ENCODE measurements at regions not wholly inside any gene's neighbourhood (a gene's known extent, or its start where the extent isn't known, plus 50 kb on each side); places are given as distances from the start of the nearest gene placed in this dataset.
"Not testable (repeated sequence)": the region's sequence is repeated elsewhere in the genome, so short reads cannot be mapped to it uniquely, and the experiment has no call there.

DNA sequence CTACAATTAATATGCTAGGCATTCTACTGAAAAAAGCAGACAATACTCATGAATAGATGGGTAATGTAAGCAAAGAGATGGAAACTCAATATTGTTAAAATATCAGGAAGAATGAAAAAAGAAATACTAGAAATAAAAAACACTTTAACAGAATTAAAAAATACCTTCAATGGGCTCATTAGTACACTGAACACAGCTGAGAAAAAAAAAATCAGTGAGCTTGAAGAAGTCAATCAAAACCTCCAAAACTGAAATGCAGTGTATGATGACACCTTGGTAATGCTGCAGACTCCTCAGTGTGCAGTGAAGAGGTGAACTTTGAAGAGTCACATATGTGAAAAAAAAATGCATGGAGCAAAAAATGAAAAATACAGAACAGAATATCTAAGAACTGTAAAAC lies 227.2 kb downstream of the TMEM26 start:
- Histone ChIP-seq H3K27me3 (ENCODE audit: control insufficient read depth, insufficient read depth, low read length) (no peaks in the 10 kb centered on the region), H3K9ac (ENCODE audit: low read depth, low read length) (no peak overlapping the region), H3K27ac (ENCODE audit: low read depth, low read length) (no peak overlapping the region), H3K4me3 (ENCODE audit: low read depth, low read length) (no peak overlapping the region), H3K9me3 (ENCODE audit: control insufficient read depth, insufficient read depth, low read length) (peaks cover 2% of the 10 kb centered on the region; the same call in 1 of the 2 replicates), H3K4me1 (ENCODE audit: control insufficient read depth, insufficient read depth, low read length) (no peaks in the 10 kb centered on the region), H3K36me3 (ENCODE audit: control insufficient read depth, insufficient read depth, low read length) (no peaks in the 10 kb centered on the region)

DNA sequence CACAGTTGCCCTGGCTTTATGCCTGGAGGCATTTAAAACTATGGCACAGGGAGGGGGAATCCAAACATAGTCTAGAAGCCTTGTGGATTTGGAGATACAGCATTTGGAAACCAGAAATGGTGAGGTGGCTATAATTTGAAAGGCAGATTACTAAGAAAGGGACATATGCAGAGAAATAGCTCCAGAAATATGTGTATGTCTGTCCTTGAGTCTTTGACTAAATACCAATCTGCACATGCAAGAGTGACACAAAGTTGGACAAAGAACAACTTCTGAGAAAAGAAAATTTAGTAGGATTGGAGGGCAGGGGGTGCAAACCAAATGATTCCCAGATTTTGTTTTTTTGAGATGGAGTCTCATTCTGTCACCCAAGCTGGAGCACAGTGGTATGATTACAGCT lies 229.6 kb downstream of the TMEM26 start:
- Histone ChIP-seq H3K9me3 (ENCODE audit: control insufficient read depth, insufficient read depth, low read length) (peaks cover 2% of the 10 kb centered on the region; the same call in 1 of the 2 replicates), H3K27me3 (ENCODE audit: control insufficient read depth, insufficient read depth, low read length) (no peaks in the 10 kb centered on the region), H3K9ac (ENCODE audit: low read depth, low read length) (no peak overlapping the region), H3K27ac (ENCODE audit: low read depth, low read length) (no peak overlapping the region), H3K4me1 (ENCODE audit: control insufficient read depth, insufficient read depth, low read length) (no peaks in the 10 kb centered on the region), H3K36me3 (ENCODE audit: control insufficient read depth, insufficient read depth, low read length) (no peaks in the 10 kb centered on the region), H3K4me3 (ENCODE audit: low read depth, low read length) (no peak overlapping the region)

DNA sequence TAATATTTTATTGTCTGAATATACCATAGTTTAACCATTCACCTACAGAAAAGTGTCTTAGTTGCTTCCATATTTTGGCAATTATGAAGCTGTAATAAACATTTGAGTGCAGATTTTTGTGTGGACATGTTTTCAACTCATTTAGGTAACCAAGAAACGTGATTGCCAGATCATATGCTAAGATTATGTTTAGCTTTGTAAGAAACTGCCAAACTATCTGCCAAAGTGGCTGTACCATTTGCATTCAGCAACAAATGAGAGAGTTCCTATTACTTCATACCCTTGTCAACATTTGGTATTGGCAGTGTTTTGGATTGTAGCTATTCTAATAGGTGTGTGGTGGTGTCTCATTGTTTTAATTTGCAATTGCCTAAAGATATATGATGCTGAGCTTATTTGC lies 233.5 kb downstream of the TMEM26 start:
- H3K27me3 ChIP-seq (ENCODE audit: control insufficient read depth, insufficient read depth, low read length) = no peaks in the 10 kb centered on the region
- H3K36me3 ChIP-seq (ENCODE audit: control insufficient read depth, insufficient read depth, low read length) = no peaks in the 10 kb centered on the region
- no peak overlapping the region for H3K4me3 ChIP-seq (ENCODE audit: low read depth, low read length)
- no peaks in the 10 kb centered on the region for H3K4me1 ChIP-seq (ENCODE audit: control insufficient read depth, insufficient read depth, low read length)
- no peak overlapping the region for H3K9ac ChIP-seq (ENCODE audit: low read depth, low read length)
- H3K27ac ChIP-seq (ENCODE audit: low read depth, low read length) = no peak overlapping the region
- no peaks in the 10 kb centered on the region for H3K9me3 ChIP-seq (ENCODE audit: control insufficient read depth, insufficient read depth, low read length)

DNA sequence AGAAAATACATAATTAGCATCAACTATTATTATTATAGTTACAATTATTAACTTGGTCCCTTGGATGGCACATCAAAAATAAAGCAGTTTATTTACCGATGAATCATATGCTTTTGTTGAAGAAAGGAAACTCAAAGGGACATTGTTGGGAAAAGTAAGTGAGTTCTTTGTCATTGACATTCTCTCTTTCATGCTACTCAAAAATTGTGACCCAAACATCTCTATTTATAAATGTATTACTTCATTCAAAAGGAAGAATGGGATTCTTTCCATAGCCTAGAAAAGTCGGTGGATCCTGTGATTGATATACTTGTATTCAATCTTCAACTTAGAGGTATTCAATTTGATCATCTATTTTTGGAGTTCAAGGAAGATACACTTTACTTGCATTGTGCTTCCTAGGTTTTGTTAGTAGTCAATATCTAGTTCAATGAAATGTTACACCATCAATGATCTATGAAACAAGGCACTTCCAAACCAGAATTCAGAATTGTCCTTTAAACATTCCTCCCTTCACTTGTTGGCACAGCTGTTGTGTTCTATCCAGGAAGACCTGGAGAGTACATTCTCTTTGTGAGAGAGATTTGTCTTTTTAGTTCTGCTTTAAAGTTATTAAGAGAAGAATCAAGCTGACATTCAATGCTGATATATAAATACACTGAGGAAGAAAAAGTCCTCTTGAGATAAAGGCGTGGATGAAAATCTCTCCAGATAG lies 235.2 kb downstream of the TMEM26 start:
- H3K4me3 ChIP-seq (ENCODE audit: low read depth, low read length) = no peak overlapping the region
- no peaks in the 10 kb centered on the region for H3K36me3 ChIP-seq (ENCODE audit: control insufficient read depth, insufficient read depth, low read length)
- H3K27ac ChIP-seq (ENCODE audit: low read depth, low read length) = no peak overlapping the region
- no peak overlapping the region for H3K9ac ChIP-seq (ENCODE audit: low read depth, low read length)
- H3K4me1 ChIP-seq (ENCODE audit: control insufficient read depth, insufficient read depth, low read length) = no peaks in the 10 kb centered on the region
- H3K27me3 ChIP-seq (ENCODE audit: control insufficient read depth, insufficient read depth, low read length) = no peaks in the 10 kb centered on the region
- no peaks in the 10 kb centered on the region for H3K9me3 ChIP-seq (ENCODE audit: control insufficient read depth, insufficient read depth, low read length)

DNA sequence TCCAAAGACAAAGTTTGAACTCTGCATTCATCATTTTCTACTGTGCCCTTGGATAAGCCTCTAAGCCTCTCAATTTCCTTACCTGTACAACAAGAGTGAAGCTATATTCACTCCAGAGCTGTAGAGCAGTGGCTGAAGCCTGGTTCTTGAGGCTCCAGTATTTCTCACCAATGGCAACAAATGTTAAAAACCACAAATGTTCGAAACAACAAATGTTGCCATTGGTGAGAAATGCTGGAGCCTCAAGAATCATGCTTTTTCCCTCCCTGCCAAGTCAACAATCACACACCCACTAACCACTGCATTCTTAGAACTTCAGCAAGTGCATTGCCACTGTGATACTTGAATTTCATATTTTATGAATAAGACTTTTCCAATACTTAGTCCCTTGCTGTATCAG lies 237.9 kb downstream of the TMEM26 start:
- Histone ChIP-seq H3K4me1 (ENCODE audit: control insufficient read depth, insufficient read depth, low read length) (no peaks in the 10 kb centered on the region), H3K9me3 (ENCODE audit: control insufficient read depth, insufficient read depth, low read length) (no peaks in the 10 kb centered on the region), H3K9ac (ENCODE audit: low read depth, low read length) (no peak overlapping the region), H3K4me3 (ENCODE audit: low read depth, low read length) (no peak overlapping the region), H3K36me3 (ENCODE audit: control insufficient read depth, insufficient read depth, low read length) (no peaks in the 10 kb centered on the region), H3K27me3 (ENCODE audit: control insufficient read depth, insufficient read depth, low read length) (no peaks in the 10 kb centered on the region), H3K27ac (ENCODE audit: low read depth, low read length) (no peak overlapping the region)

DNA sequence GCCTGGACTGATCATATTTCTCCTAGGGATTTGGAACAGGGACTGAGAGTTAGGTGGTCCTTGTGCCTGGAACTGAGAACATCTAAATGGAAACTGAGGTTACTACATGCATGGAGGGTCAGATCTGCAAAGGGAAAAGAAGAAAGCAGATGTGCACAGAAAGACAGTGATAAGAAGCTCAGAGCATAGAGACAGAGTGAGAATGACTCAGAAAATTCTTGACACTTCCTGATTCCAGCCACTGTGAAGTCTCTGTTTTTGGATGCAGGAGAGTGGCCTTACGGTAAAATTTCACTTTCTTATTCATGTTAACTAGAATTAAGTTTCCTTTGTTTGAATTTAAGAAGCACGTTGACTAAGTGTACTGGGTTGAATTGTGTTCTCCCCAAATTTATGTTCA lies 241.7 kb downstream of the TMEM26 start:
- H3K36me3 ChIP-seq (ENCODE audit: control insufficient read depth, insufficient read depth, low read length) = no peaks in the 10 kb centered on the region
- H3K9ac ChIP-seq (ENCODE audit: low read depth, low read length) = no peak overlapping the region
- H3K27ac ChIP-seq (ENCODE audit: low read depth, low read length) = no peak overlapping the region
- H3K4me1 ChIP-seq (ENCODE audit: control insufficient read depth, insufficient read depth, low read length) = no peaks in the 10 kb centered on the region
- no peak overlapping the region for H3K4me3 ChIP-seq (ENCODE audit: low read depth, low read length)
- H3K27me3 ChIP-seq (ENCODE audit: control insufficient read depth, insufficient read depth, low read length) = no peaks in the 10 kb centered on the region
- no peaks in the 10 kb centered on the region for H3K9me3 ChIP-seq (ENCODE audit: control insufficient read depth, insufficient read depth, low read length)

DNA sequence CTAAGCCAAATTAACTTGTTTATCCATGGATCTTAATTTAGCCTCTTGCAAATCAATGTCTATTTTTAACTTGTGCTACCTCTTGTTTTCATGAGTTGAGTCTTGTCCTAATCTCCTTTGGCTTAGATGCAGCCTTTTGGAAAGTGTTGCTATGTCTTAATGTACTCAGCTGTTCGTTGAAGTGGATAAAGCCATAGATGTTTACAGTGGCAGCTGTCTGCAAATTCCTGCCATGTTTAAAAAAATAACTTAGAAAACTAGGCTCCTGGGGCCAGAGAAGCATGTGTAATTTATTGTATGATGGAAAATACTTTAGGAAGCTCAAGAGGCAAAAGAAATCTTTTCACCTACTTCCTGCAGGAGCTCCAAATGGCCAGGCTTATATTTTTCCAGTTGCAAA lies 253.1 kb upstream of the RHOBTB1 start:
- H3K4me1 ChIP-seq (ENCODE audit: control insufficient read depth, insufficient read depth, low read length) = no peaks in the 10 kb centered on the region
- peaks cover 11% of the 10 kb centered on the region; the same call in 1 of the 2 replicates for H3K9me3 ChIP-seq (ENCODE audit: control insufficient read depth, insufficient read depth, low read length)
- H3K27me3 ChIP-seq (ENCODE audit: control insufficient read depth, insufficient read depth, low read length) = no peaks in the 10 kb centered on the region
- no peak overlapping the region for H3K27ac ChIP-seq (ENCODE audit: low read depth, low read length)
- no peak overlapping the region for H3K9ac ChIP-seq (ENCODE audit: low read depth, low read length)
- H3K36me3 ChIP-seq (ENCODE audit: control insufficient read depth, insufficient read depth, low read length) = no peaks in the 10 kb centered on the region
- no peak overlapping the region for H3K4me3 ChIP-seq (ENCODE audit: low read depth, low read length)

DNA sequence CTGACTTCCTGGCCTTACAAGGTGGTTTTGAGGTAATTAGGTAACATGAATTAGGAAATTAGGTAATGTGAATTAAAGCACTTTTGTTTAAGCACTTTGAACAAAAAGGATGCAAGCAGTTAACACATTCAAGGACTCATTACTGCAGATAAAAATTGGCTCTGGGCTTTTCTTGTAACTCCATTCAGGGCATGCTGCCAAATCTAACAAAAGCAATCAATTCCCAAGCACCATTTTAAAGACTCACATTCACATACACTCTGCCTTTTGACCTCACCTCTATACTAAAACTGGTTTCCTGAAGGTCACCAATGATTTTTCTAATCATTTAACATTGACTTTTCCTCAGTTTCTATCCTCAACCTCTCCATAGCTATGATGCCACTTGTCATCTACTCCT lies 251.2 kb upstream of the RHOBTB1 start:
- Histone ChIP-seq H3K9me3 (ENCODE audit: control insufficient read depth, insufficient read depth, low read length) (peaks cover 14% of the 10 kb centered on the region; the same call in 1 of the 2 replicates), H3K36me3 (ENCODE audit: control insufficient read depth, insufficient read depth, low read length) (no peaks in the 10 kb centered on the region), H3K4me1 (ENCODE audit: control insufficient read depth, insufficient read depth, low read length) (no peaks in the 10 kb centered on the region), H3K27me3 (ENCODE audit: control insufficient read depth, insufficient read depth, low read length) (no peaks in the 10 kb centered on the region), H3K9ac (ENCODE audit: low read depth, low read length) (no peak overlapping the region), H3K4me3 (ENCODE audit: low read depth, low read length) (no peak overlapping the region), H3K27ac (ENCODE audit: low read depth, low read length) (no peak overlapping the region)

DNA sequence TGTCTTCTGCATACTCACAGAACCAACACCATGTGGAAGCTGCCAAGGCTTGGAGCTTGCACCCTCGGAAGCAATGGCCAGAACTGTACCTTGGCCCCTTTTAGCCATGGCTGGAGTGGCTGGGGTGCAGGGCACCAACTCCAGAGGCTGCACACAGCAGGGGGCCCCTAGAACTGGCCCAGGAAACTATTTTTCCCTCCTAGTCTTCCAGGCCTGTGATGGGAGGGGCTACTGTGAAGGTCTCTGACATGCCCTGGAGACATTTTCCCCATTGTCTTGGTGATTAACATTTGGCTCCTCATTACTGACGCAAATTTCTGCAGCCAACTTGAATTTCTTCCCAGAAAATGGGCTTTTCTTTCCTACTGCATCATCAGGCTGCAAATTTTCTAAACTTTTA lies 248.6 kb upstream of the RHOBTB1 start:
- H3K9ac ChIP-seq (ENCODE audit: low read depth, low read length); H3K27me3 ChIP-seq (ENCODE audit: control insufficient read depth, insufficient read depth, low read length); H3K4me3 ChIP-seq (ENCODE audit: low read depth, low read length); H3K36me3 ChIP-seq (ENCODE audit: control insufficient read depth, insufficient read depth, low read length); H3K4me1 ChIP-seq (ENCODE audit: control insufficient read depth, insufficient read depth, low read length); H3K27ac ChIP-seq (ENCODE audit: low read depth, low read length): not testable (repeated sequence)
- H3K9me3 ChIP-seq (ENCODE audit: control insufficient read depth, insufficient read depth, low read length) = peaks cover 14% of the 10 kb centered on the region; the same call in 1 of the 2 replicates

DNA sequence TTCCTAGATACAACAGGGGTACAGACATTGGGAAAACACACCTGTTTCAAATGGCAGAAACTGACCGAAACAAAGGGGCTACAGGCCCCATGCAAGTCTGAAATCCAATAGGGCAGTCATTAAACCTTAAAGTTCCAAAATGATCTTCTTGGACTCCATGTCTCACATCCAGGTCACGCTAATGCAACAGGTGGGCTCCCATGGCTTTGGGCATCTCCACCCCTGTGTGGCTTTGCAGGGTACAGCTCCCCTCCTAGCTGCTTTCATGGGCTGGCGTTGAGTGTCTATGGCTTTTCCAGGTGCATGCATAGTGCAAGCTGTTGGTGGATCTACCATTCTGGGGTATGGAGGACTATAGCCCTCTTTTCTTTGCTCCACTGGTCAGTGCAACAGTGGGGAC lies 248.1 kb upstream of the RHOBTB1 start:
- Histone ChIP-seq H3K27me3 (ENCODE audit: control insufficient read depth, insufficient read depth, low read length) (no peaks in the 10 kb centered on the region), H3K4me3 (ENCODE audit: low read depth, low read length) (no peak overlapping the region), H3K36me3 (ENCODE audit: control insufficient read depth, insufficient read depth, low read length) (no peaks in the 10 kb centered on the region), H3K9me3 (ENCODE audit: control insufficient read depth, insufficient read depth, low read length) (peaks cover 14% of the 10 kb centered on the region; the same call in 1 of the 2 replicates), H3K9ac (ENCODE audit: low read depth, low read length) (no peak overlapping the region), H3K27ac (ENCODE audit: low read depth, low read length) (no peak overlapping the region), H3K4me1 (ENCODE audit: control insufficient read depth, insufficient read depth, low read length) (no peaks in the 10 kb centered on the region)

DNA sequence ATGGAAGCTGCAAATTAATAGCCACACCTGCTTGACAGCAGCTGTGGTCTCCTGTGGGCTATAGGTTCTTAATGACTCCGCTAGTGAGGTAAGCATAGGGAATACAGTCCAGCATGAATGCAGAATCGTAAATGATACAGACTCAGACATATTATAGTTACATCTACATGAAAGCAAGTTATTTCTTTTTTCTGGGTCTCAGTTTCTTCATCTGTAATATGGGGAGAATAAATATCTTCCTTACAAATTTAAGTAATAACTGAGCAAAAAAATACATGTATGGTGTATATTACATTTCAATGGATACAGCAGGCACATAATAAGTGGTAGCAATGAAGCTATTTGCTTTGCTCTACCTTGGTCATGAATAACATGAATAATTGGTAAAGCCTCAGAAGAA lies 245.9 kb upstream of the RHOBTB1 start:
- H3K9ac ChIP-seq (ENCODE audit: low read depth, low read length) = no peak overlapping the region
- peaks cover 14% of the 10 kb centered on the region; the same call in 1 of the 2 replicates for H3K9me3 ChIP-seq (ENCODE audit: control insufficient read depth, insufficient read depth, low read length)
- no peaks in the 10 kb centered on the region for H3K27me3 ChIP-seq (ENCODE audit: control insufficient read depth, insufficient read depth, low read length)
- H3K36me3 ChIP-seq (ENCODE audit: control insufficient read depth, insufficient read depth, low read length) = no peaks in the 10 kb centered on the region
- no peak overlapping the region for H3K4me3 ChIP-seq (ENCODE audit: low read depth, low read length)
- H3K27ac ChIP-seq (ENCODE audit: low read depth, low read length) = no peak overlapping the region
- H3K4me1 ChIP-seq (ENCODE audit: control insufficient read depth, insufficient read depth, low read length) = no peaks in the 10 kb centered on the region
